Adrenal gland (tissue), 5 donors: ENCODE measurements at regions not wholly inside any gene's neighbourhood (a gene's known extent, or its start where the extent isn't known, plus 50 kb on each side); places are given as distances from the start of the nearest gene placed in this dataset.
A peak's percentile ranks its signal among the peaks of the same experiment; 100 is the strongest.

Experiments used
- CTCF ChIP-seq, 6 experiments: fragments of 450-650 bp in 4 of 6; fragments of 200-600 bp in 2 of 6; sonication (generic) in 1 of 6; IDR thresholded peaks; 1 replicate in 5 of 6; 2 replicates in 1 of 6; pipeline versions ENCODE4 v1.5.1 to v1.8.0; 2016 to 2021; ENCODE audit warnings: antibody characterized with exemption in 6 of 6, mild to moderate bottlenecking in 2 of 6, moderate library complexity in 1 of 6
- POLR2A ChIP-seq, 2 donors: fragments of 450-650 bp; IDR thresholded peaks; one replicate each; pipeline ENCODE4 v1.6.1; 2017; ENCODE audit warnings: antibody characterized with exemption in 2 of 2, mild to moderate bottlenecking in 2 of 2, moderate library complexity in 1 of 2
- donor health status: DM: no; HTN: no; CAD: no.

GRCh38 chr6:100099189-100100074 lies 105.4 kb upstream of the MCHR2 start:
- TF ChIP-seq CTCF (IDR thresholded peaks at IDR 0.05) (peak; percentile 21 to 58 (median 42)), POLR2A (IDR thresholded peaks at IDR 0.05) (no peak)
